ENCODE measurements at regions not wholly inside any gene's neighbourhood (a gene's known extent, or its start where the extent isn't known, plus 50 kb on each side); places are given as distances from the start of the nearest gene placed in this dataset.

GRCh38 chr16:65975049-65975708 is 391.3 kb upstream of the CDH5 start:
- ATAC-seq (ENCODE audit: low read depth in 2 of 2) (no peak), DNase-seq (no peak)
- Mint-ChIP-seq H3K4me1 (no peaks in the 10 kb centered on the region), H3K27me3 (no peaks in the 10 kb centered on the region), H3K9me3 (peaks cover 0 to 16% (median 8%) of the 10 kb centered on the region in 7 donors), H3K4me3 (no peak overlapping the region), H3K27ac (no peak overlapping the region), H3K36me3 (no peaks in the 10 kb centered on the region)

GRCh38 chr16:65967376-65967775 is 399.1 kb upstream of the CDH5 start:
- no peak overlapping the region for H3K4me3 Mint-ChIP-seq
- H3K4me1 Mint-ChIP-seq = no peaks in the 10 kb centered on the region
- no peaks in the 10 kb centered on the region for H3K36me3 Mint-ChIP-seq
- DNase-seq (no peak), ATAC-seq (ENCODE audit: low read depth in 2 of 2) (no peak)
- H3K27me3 Mint-ChIP-seq = peaks cover 0 to 17% (median 4%) of the 10 kb centered on the region in 3 donors
- no peak overlapping the region for H3K27ac Mint-ChIP-seq
- H3K9me3 Mint-ChIP-seq = peaks cover 0 to 11% (median 7%) of the 10 kb centered on the region in 7 donors

DNA sequence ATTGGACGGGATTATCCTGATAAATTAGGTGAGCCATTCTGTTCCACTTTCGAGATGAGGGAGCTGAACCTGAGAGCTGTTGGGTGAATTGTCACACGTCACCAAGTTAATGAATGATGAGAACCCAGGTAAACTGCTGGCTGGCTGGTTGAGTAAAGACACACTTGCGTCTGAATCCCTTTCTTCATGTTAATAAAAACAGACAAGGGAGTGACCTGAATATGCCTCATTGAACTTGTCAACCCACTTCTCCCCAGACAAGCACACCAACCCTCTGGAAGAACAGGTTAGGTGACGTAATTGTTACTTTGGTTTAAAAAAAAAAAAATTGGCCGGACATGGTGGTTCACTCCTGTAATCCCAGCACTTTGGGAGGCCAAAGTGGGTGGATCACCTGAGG is 400.9 kb upstream of the CDH5 start:
- Mint-ChIP-seq H3K4me3 (no peak overlapping the region), H3K36me3 (no peaks in the 10 kb centered on the region), H3K27ac (no peak overlapping the region), H3K9me3 (peaks cover 0 to 7% (median under 1%) of the 10 kb centered on the region in 7 donors), H3K27me3 (peaks cover 0 to 17% (median 11%) of the 10 kb centered on the region in 3 donors), H3K4me1 (no peaks in the 10 kb centered on the region)
- DNase-seq = no peak
- no peak for ATAC-seq (ENCODE audit: low read depth in 2 of 2)

DNA sequence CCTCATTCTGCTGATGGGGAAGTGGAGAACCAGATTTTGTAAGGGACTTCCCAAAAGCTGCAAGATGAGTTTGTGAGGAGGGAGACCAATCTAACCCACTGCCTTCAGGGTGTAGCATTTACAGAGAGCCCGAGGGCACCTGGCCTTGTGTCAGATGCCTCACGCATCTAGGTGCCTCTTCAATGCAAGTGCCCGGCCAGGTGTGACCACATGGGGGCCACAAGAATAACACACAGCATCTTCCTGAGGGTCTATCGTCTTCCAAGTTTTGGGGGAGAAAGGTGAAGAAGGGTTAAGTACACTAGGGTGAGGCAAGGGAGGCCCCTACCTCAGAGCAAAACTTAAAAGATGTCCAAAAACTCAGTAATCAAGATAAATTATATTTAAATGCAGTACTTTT is 401.7 kb upstream of the CDH5 start:
- ATAC-seq (ENCODE audit: low read depth in 2 of 2) = no peak
- Mint-ChIP-seq H3K27ac (no peak overlapping the region), H3K4me3 (no peak overlapping the region), H3K4me1 (no peaks in the 10 kb centered on the region), H3K27me3 (peaks cover 0 to 17% (median 11%) of the 10 kb centered on the region in 3 donors), H3K36me3 (no peaks in the 10 kb centered on the region), H3K9me3 (peaks cover 0 to 3% (median 0%) of the 10 kb centered on the region in 7 donors)
- DNase-seq = no peak

DNA sequence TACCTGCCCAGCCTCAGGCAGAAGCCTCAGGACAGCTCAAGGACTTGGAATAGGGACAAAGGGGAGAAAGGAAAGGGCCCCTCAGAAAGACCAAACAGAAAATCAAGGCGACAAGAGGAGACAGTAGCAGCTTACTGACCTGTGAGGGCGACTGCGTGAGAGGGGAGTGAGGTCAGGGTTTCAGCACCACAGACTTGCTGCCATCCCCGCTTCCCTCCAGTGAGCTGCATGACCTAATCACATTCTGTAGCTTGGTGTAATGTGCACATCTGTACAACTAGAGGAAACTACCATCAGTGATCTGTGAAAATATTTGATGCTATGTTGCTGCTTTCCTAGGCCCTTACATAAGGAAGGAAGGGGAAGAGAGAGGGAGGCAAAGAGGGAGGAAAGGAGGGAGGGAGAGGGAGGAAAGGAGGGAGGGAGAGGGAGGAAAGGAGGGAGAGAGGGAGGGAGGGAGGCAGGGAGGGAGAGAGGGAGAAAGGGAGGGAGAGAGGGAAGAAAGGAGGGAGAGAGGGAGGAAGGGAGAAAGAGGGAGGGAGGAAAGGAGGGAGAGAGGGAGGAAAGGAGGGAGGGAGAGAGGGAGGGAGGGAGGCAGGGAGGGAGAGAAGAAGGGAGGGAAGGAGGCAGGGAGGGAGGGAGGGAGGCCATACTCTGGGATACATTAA is 404.9 kb upstream of the CDH5 start:
- ATAC-seq (ENCODE audit: low read depth in 2 of 2) = no peak
- no peak overlapping the region for H3K4me3 Mint-ChIP-seq
- no peak for DNase-seq
- H3K27ac Mint-ChIP-seq = peak overlapping the region in 1 of 6 donors; percentile 70
- H3K36me3 Mint-ChIP-seq = no peaks in the 10 kb centered on the region
- no peaks in the 10 kb centered on the region for H3K4me1 Mint-ChIP-seq
- H3K9me3 Mint-ChIP-seq = peaks cover 0 to 3% (median 0%) of the 10 kb centered on the region in 7 donors
- H3K27me3 Mint-ChIP-seq = peaks cover 0 to 15% (median 7%) of the 10 kb centered on the region in 3 donors

- peaks cover 0 to 10% (median 7%) of the 10 kb centered on the region in 3 donors for H3K27me3 Mint-ChIP-seq
- H3K4me3 Mint-ChIP-seq = no peak overlapping the region
- no peak for ATAC-seq (ENCODE audit: low read depth in 2 of 2)
- H3K36me3 Mint-ChIP-seq = no peaks in the 10 kb centered on the region
- no peaks in the 10 kb centered on the region for H3K4me1 Mint-ChIP-seq
- DNase-seq = no peak
- H3K27ac Mint-ChIP-seq = no peak overlapping the region
- peaks cover 0 to 3% (median 0%) of the 10 kb centered on the region in 7 donors for H3K9me3 Mint-ChIP-seq
These were observed 406.5 kb upstream of the CDH5 start for GRCh38 chr16:65959983-65960382.

DNA sequence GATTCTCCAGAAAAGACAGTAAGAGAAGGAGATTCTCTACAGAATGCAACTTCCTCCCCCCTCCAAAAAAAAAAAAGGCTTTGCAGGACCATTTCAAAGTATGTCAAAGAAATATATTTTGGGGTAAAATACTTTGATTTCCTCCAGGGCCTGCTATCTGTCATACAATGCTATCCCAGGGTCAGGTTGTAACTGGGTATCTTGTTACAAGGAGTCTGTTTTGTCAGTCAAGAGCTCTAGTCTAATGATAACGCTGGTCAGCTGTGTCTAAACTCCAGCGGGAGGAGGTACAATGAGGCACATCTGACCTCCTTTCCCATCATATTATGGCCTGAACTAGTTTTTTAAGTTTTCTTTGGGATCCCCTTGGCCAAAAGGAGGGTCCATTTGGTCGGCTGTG is 408.4 kb upstream of the CDH5 start:
- Mint-ChIP-seq H3K4me1 (no peaks in the 10 kb centered on the region), H3K9me3 (peaks cover 0 to 3% (median 0%) of the 10 kb centered on the region in 7 donors), H3K27me3 (peaks cover 0 to 7% (median 0%) of the 10 kb centered on the region in 3 donors), H3K36me3 (no peaks in the 10 kb centered on the region), H3K27ac (no peak overlapping the region), H3K4me3 (no peak overlapping the region)
- ATAC-seq (ENCODE audit: low read depth in 2 of 2) (no peak), DNase-seq (no peak)

- Mint-ChIP-seq H3K9me3 (peaks cover 0 to 3% (median 0%) of the 10 kb centered on the region in 7 donors), H3K27ac (no peak overlapping the region), H3K4me1 (no peaks in the 10 kb centered on the region), H3K36me3 (no peaks in the 10 kb centered on the region), H3K4me3 (no peak overlapping the region), H3K27me3 (peaks cover 0 to 2% (median 0%) of the 10 kb centered on the region in 3 donors)
- DNase-seq = no peak
- no peak for ATAC-seq (ENCODE audit: low read depth in 2 of 2)
These were observed 410.4 kb upstream of the CDH5 start for GRCh38 chr16:65956100-65956499.

GRCh38 chr16:65954446-65954845 is 412.0 kb upstream of the CDH5 start:
- Mint-ChIP-seq H3K4me3 (no peak overlapping the region), H3K9me3 (peaks cover 0 to 9% (median 0%) of the 10 kb centered on the region in 7 donors), H3K27me3 (no peaks in the 10 kb centered on the region), H3K36me3 (no peaks in the 10 kb centered on the region), H3K27ac (no peak overlapping the region), H3K4me1 (no peaks in the 10 kb centered on the region)
- no peak for ATAC-seq (ENCODE audit: low read depth in 2 of 2)
- no peak for DNase-seq

DNA sequence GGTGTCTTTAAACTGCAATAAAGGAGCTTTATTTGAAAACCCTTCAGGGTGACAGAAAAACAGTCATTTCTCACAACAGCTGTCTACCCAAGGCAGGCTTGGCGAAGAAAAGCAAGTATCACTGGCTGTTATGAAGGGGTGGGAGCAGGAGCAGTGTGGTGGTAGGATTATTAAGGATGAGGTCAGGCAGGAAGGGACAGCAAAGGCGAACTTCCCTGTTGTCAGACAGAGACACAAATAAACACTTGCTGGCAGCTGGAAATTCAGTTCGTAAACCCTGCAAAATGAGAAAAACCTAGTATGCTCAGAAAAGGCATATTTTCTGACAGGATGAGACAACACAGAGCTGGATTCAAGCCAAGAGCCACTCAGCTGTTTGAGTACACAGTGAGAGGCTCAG is 416.3 kb upstream of the CDH5 start:
- Mint-ChIP-seq H3K27me3 (peaks cover 0 to 6% (median 0%) of the 10 kb centered on the region in 3 donors), H3K4me1 (no peaks in the 10 kb centered on the region), H3K36me3 (no peaks in the 10 kb centered on the region), H3K9me3 (peaks cover 0 to 9% (median 0%) of the 10 kb centered on the region in 7 donors), H3K4me3 (no peak overlapping the region), H3K27ac (no peak overlapping the region)
- no peak for DNase-seq
- no peak for ATAC-seq (ENCODE audit: low read depth in 2 of 2)

DNA sequence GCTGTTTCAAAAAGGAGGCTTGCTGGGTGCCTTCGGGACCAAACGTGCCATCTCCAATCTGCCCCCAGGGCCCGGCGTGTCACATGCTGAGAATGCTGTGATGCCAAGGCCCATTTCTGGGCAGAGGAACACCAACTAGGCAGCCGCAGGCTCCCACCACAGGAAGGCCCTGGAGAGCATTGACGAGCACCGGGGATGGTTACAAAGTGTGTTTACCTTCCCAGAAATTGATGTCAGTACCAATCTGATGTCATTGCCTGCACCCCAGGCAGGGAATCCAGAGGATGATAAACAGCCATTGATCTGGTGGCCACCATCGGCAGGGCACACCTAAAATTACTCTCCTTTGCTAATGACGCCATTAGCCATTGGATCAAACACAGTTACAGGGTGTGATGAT is 418.1 kb upstream of the CDH5 start:
- no peak for ATAC-seq (ENCODE audit: low read depth in 2 of 2)
- Mint-ChIP-seq H3K4me1 (no peaks in the 10 kb centered on the region), H3K36me3 (no peaks in the 10 kb centered on the region), H3K4me3 (no peak overlapping the region), H3K27me3 (peaks cover 0 to 6% (median 0%) of the 10 kb centered on the region in 3 donors), H3K27ac (no peak overlapping the region), H3K9me3 (peaks cover 0 to 14% (median under 1%) of the 10 kb centered on the region in 7 donors)
- no peak for DNase-seq

GRCh38 chr16:65947951-65948350 is 418.5 kb upstream of the CDH5 start:
- Mint-ChIP-seq H3K4me3 (no peak overlapping the region), H3K36me3 (no peaks in the 10 kb centered on the region), H3K4me1 (no peaks in the 10 kb centered on the region), H3K27ac (no peak overlapping the region), H3K27me3 (peaks cover 0 to 6% (median 0%) of the 10 kb centered on the region in 3 donors), H3K9me3 (peaks cover 0 to 14% (median 2%) of the 10 kb centered on the region in 7 donors)
- DNase-seq (no peak), ATAC-seq (ENCODE audit: low read depth in 2 of 2) (no peak)

- Mint-ChIP-seq H3K27me3 (peaks cover 0 to 6% (median 0%) of the 10 kb centered on the region in 3 donors), H3K36me3 (no peaks in the 10 kb centered on the region), H3K27ac (peak overlapping the region in 1 of 6 donors; percentile 26), H3K9me3 (peaks cover 0 to 14% (median 2%) of the 10 kb centered on the region in 7 donors), H3K4me1 (no peaks in the 10 kb centered on the region), H3K4me3 (peak overlapping the region in 1 of 8 donors; percentile 2)
- ATAC-seq (ENCODE audit: low read depth in 2 of 2) (no peak), DNase-seq (no peak)
These were observed 421.0 kb upstream of the CDH5 start for GRCh38 chr16:65945493-65945892.

DNA sequence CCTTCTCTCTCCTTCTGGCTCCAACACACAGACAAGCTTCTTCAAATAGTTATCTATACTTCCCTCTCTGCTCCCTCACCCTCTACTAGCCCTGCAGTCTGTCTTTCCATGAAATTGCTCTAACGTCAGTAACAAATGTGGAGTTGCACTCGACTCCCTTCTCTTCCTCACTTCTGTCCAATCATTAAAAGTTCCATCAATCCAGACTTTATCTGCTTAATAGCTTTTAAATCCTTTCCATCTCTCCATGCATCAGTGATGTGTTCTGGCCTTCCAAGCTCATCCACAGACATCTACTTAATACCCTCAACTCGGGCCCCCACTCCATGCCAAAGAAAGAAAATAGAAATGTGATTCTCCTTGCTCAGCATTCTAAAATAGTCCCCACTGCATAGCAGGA is 422.1 kb upstream of the CDH5 start:
- Mint-ChIP-seq H3K27me3 (peaks cover 0 to 6% (median 0%) of the 10 kb centered on the region in 3 donors), H3K4me1 (no peaks in the 10 kb centered on the region), H3K36me3 (no peaks in the 10 kb centered on the region), H3K9me3 (peaks cover 0 to 11% (median 2%) of the 10 kb centered on the region in 7 donors), H3K27ac (no peak overlapping the region), H3K4me3 (no peak overlapping the region)
- DNase-seq (no peak), ATAC-seq (ENCODE audit: low read depth in 2 of 2) (no peak)

Data from naive B cell (primary cell).